SK-N-SH (cell line): ENCODE measurements at regions not wholly inside any gene's neighbourhood (a gene's known extent, or its start where the extent isn't known, plus 50 kb on each side); places are given as distances from the start of the nearest gene placed in this dataset.

ENCODE experiments used
- CTCF ChIA-PET: fragments of 300-600, 350-600 bp; formaldehyde crosslinking; extraction: SDS; loops from one replicate; lab custom pipeline; 2021; lab: Yijun Ruan, JAX
- POLR2A ChIA-PET: fragments of 350-600 bp; sonication (Branson Sonifier 250); formaldehyde crosslinking; extraction: SDS; loops from one replicate; lab custom pipeline; 2020; ENCODE audit warnings: antibody characterized with exemption, inconsistent platforms; lab: Yijun Ruan, JAX
- DNase-seq: peaks from one replicate; pipeline ENCODE4 v3.0.0; 2012
- H2AFZ ChIP-seq: fragments of 200-600 bp; sonication (generic); 2 replicates; pipeline ENCODE4 v1.8.1; 2016; ENCODE audit warnings: antibody characterized with exemption, mild to moderate bottlenecking, low read depth
- H3F3A ChIP-seq: fragments of 200-600 bp; sonication (generic); replicated peaks from 2 replicates; pipeline ENCODE3; 2016; ENCODE audit warnings: antibody characterized with exemption, mild to moderate bottlenecking; ENCODE audit not compliant: insufficient read depth
- H3K27ac ChIP-seq, 2 experiments: fragments of 200-500 bp in 1 of 2; fragments of 200-600 bp in 1 of 2; sonication (Bioruptor generic) in 1 of 2; sonication (generic), shearing (Covaris generic) in 1 of 2; 2 replicates each; pipeline versions ENCODE4 v1.5.1 to v1.6.1; 2014 to 2016; ENCODE audit warnings: low read depth in 2 of 2, inconsistent platforms in 1 of 2, low read length in 1 of 2, mild to moderate bottlenecking in 1 of 2, mixed read lengths in 1 of 2
- H3K27me3 ChIP-seq: fragments of 200-600 bp; sonication (generic), shearing (Covaris generic); 2 replicates; pipeline ENCODE4 v1.6.1; 2016; ENCODE audit warnings: mixed run types; ENCODE audit not compliant: insufficient read depth
- H3K36me3 ChIP-seq, 2 experiments: fragments of 200-500 bp in 1 of 2; fragments of 200-600 bp in 1 of 2; sonication (Bioruptor generic) in 1 of 2; sonication (generic) in 1 of 2; replicated peaks in 1 of 2; 2 replicates each; pipeline versions ENCODE3 to v1.5.1; 2014 to 2016; ENCODE audit warnings: low read length in 1 of 2, mild to moderate bottlenecking in 1 of 2; ENCODE audit not compliant: insufficient read depth in 2 of 2, control insufficient read depth in 1 of 2
- H3K4me1 ChIP-seq, 2 experiments: fragments of 200-500 bp in 1 of 2; fragments of 200-600 bp in 1 of 2; sonication (Bioruptor generic) in 1 of 2; sonication (generic), shearing (Covaris generic) in 1 of 2; 2 replicates each; pipeline versions ENCODE4 v1.5.1 to v1.6.1; 2014 to 2016; ENCODE audit warnings: low read depth in 1 of 2, low read length in 1 of 2, mixed run types in 1 of 2; ENCODE audit not compliant: insufficient read depth in 2 of 2, control insufficient read depth in 1 of 2
- H3K4me2 ChIP-seq: fragments of 200-600 bp; sonication (generic), shearing (Covaris generic); 2 replicates; pipeline ENCODE4 v1.6.1; 2017; ENCODE audit warnings: mixed run types
- H3K4me3 ChIP-seq, 2 experiments: fragments of 200-500 bp in 1 of 2; fragments of 200-600 bp in 1 of 2; sonication (Bioruptor generic) in 1 of 2; sonication (generic), shearing (Covaris generic) in 1 of 2; 2 replicates each; pipeline versions ENCODE4 v1.5.1 to v1.8.1; 2014 to 2016; ENCODE audit warnings: low read depth in 2 of 2, inconsistent platforms in 1 of 2, low read length in 1 of 2, mild to moderate bottlenecking in 1 of 2, mixed read lengths in 1 of 2, moderate library complexity in 1 of 2
- H3K79me2 ChIP-seq: fragments of 200-600 bp; sonication (generic); 2 replicates; pipeline ENCODE4 v1.8.1; 2017; ENCODE audit warnings: mild to moderate bottlenecking; ENCODE audit not compliant: insufficient read depth
- H3K9ac ChIP-seq: fragments of 200-600 bp; sonication (generic); 2 replicates; pipeline ENCODE4 v1.6.1; 2017; ENCODE audit warnings: mixed run types
- H3K9me2 ChIP-seq: fragments of 200-600 bp; sonication (generic); 2 replicates; pipeline ENCODE4 v1.6.1; 2017; ENCODE audit warnings: mixed run types
- H3K9me3 ChIP-seq: fragments of 200-600 bp; sonication (generic); 2 replicates; pipeline ENCODE4 v1.6.1; 2017; ENCODE audit warnings: mixed run types, mild to moderate bottlenecking, moderate library complexity
- H4K20me1 ChIP-seq: fragments of 200-600 bp; sonication (generic); 2 replicates; pipeline ENCODE4 v1.6.1; 2017; ENCODE audit warnings: mild to moderate bottlenecking, mixed run types; ENCODE audit not compliant: insufficient read depth
- CHD2 ChIP-seq: fragments of 150-350 bp; IDR thresholded peaks from 2 replicates; pipeline ENCODE4 v1.6.1; 2018; ENCODE audit warnings: low read length; ENCODE audit not compliant: partially characterized antibody
- CTCF ChIP-seq: fragments of 200-600 bp; sonication (generic); IDR thresholded peaks from 2 replicates; pipeline ENCODE4 v1.6.1; 2017; ENCODE audit warnings: antibody characterized with exemption, mild to moderate bottlenecking, moderate library complexity
- EP300 ChIP-seq, 2 experiments: IDR thresholded peaks; 2 replicates each; pipeline versions ENCODE4 v1.4.0 to v1.6.1; 2012; ENCODE audit warnings: borderline replicate concordance in 1 of 2, low read depth in 1 of 2, low read length in 1 of 2
- FOXM1 ChIP-seq: IDR thresholded peaks from 2 replicates; pipeline ENCODE4 v1.4.0; 2012; ENCODE audit warnings: low read depth, mild to moderate bottlenecking
- GATA2 ChIP-seq: sonication (generic); formaldehyde crosslinking; IDR thresholded peaks from 2 replicates; pipeline ENCODE4 v1.5.0; 2020; ENCODE audit warnings: mild to moderate bottlenecking, missing genetic modification reagents
- MEF2A ChIP-seq: IDR thresholded peaks from 2 replicates; pipeline ENCODE4 v1.4.0; 2012; ENCODE audit warnings: low read depth, borderline replicate concordance
- NRF1 ChIP-seq: IDR thresholded peaks from 2 replicates; pipeline ENCODE4 v1.6.1; 2012; ENCODE audit warnings: low read depth, mild to moderate bottlenecking, low read length
- PBX3 ChIP-seq: IDR thresholded peaks from 2 replicates; pipeline ENCODE4; 2012
- RAD21 ChIP-seq: IDR thresholded peaks from 2 replicates; pipeline ENCODE4 v1.6.1; 2012; ENCODE audit warnings: mild to moderate bottlenecking, low read length
- REST ChIP-seq: IDR thresholded peaks from 2 replicates; pipeline ENCODE4 v1.6.1; 2012; ENCODE audit warnings: mild to moderate bottlenecking, low read depth, low read length, moderate library complexity
- RFX5 ChIP-seq: IDR thresholded peaks from 2 replicates; pipeline ENCODE4 v1.6.1; 2012; ENCODE audit warnings: mild to moderate bottlenecking, improper control_type of control experiment, low read length
- RXRA ChIP-seq: IDR thresholded peaks from 2 replicates; pipeline ENCODE4 v1.4.0; 2012; ENCODE audit warnings: low read depth, mild to moderate bottlenecking, borderline replicate concordance
- SIN3A ChIP-seq: IDR thresholded peaks from 2 replicates; pipeline ENCODE4 v1.6.1; 2012; ENCODE audit warnings: low read depth, mild to moderate bottlenecking, low read length, moderate library complexity, borderline replicate concordance
- SMC3 ChIP-seq: IDR thresholded peaks from 2 replicates; pipeline ENCODE4 v1.6.1; 2012; ENCODE audit warnings: low read depth, low read length, improper control_type of control experiment
- TEAD4 ChIP-seq: IDR thresholded peaks from 2 replicates; pipeline ENCODE4 v1.4.0; 2012; ENCODE audit warnings: mild to moderate bottlenecking, borderline replicate concordance; ENCODE audit not compliant: insufficient read depth
- YY1 ChIP-seq: IDR thresholded peaks from 2 replicates; pipeline ENCODE4 v1.4.0; 2012; ENCODE audit warnings: low read depth, mild to moderate bottlenecking
- WGBS: methylation state at CpG from one replicate; pipeline ENCODE4 v1.1.6; 2017; ENCODE audit warnings: low lambda C conversion rate; 5-methylcytosine and 5-hydroxymethylcytosine counted together
- TF ChIP-seq, protein P1 (sequence below): fragments of 150-350 bp; IDR thresholded peaks from 2 replicates; pipeline ENCODE4 v1.6.1; 2017; ENCODE audit warnings: antibody characterized with exemption, low read length, low read depth, borderline replicate concordance
- TF ChIP-seq, protein P2 (sequence below): fragments of 150-350 bp; IDR thresholded peaks from 2 replicates; pipeline ENCODE4 v1.6.1; 2016; ENCODE audit warnings: mild to moderate bottlenecking, low read depth, low read length

GRCh38 chr2:204108330-204108751 lies 171.8 kb downstream of the ICOS start:
- Histone ChIP-seq H3K27me3 (no peaks in the 10 kb centered on the region; the same call in 1 of the 2 replicates), H3K9me2 (no peaks in the 10 kb centered on the region), H3K79me2 (no peaks in the 10 kb centered on the region), H4K20me1 (no peaks in the 10 kb centered on the region), H3K4me2 (no peak overlapping the region), H3K27ac (peak overlapping the region in 1 of 2 experiments; percentile 39; a peak in 2 of 4 replicates), H2AFZ (no peak overlapping the region), H3K4me3 (no peak overlapping the region), H3F3A (no peaks in the 10 kb centered on the region), H3K9me3 (no peaks in the 10 kb centered on the region), H3K4me1 (peaks cover 0 to 20% of the 10 kb centered on the region in 2 experiments; a peak in 3 of 4 replicates), H3K36me3 (no peaks in the 10 kb centered on the region), H3K9ac (no peak overlapping the region)
- DNase-seq = peak; percentile 73
- TF ChIP-seq NRF1 (no peak), CHD2 (peak; percentile 40), CTCF (peak; percentile 17; the same call in 1 of the 2 replicates), GATA2 (CRISPR knock-in tag) (no peak), RAD21 (peak; percentile 74), EP300 (IDR thresholded peaks at IDR 0.05; ENCODE audit: borderline replicate concordance in 1 of 2, low read depth in 1 of 2, low read length in 1 of 2) (no peak)
- ChIA-PET CTCF (interaction anchor here (0.7 to 2.0 kb wide), 6 partner anchors 25 to 1568 kb away, joined by 3 to 7 read pairs (median 4); no protein-coding TSS in a partner anchor), POLR2A (no interaction called here)
- 30% methylated on average over 3 of the region's 3 CpGs for WGBS

DNA sequence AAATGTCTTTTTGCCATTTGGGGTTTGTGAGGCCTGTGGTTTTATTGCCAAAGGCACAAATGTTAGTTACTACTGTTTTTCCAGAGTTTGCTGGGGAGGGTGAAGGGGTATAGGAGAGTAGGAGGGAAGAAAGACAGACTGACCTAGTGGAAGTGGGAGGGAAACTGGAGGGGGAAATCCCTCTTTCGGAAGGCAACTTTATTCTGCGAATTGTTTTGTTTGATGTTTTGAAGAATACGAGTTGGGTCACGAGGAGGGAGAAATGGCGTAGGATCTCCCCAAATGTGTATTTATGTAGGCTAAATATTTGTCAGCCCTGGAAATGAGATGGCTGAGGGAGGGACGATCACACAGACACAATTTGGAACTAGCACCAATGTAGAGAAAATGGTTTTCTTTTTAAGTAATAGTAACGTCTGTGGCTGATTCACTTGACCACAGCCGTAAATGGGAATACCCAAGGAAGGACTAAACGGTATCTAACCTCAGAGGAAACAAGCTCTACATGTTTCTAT lies 172.3 kb downstream of the ICOS start:
- no peak overlapping the region for H2AFZ ChIP-seq
- H3F3A ChIP-seq = no peaks in the 10 kb centered on the region
- H3K4me3 ChIP-seq = no peak overlapping the region
- DNase-seq = no peak
- POLR2A ChIA-PET = no interaction called here
- H3K9ac ChIP-seq = no peak overlapping the region
- H3K9me2 ChIP-seq = no peaks in the 10 kb centered on the region
- H3K27me3 ChIP-seq = no peaks in the 10 kb centered on the region; the same call in 1 of the 2 replicates
- H3K36me3 ChIP-seq = no peaks in the 10 kb centered on the region
- 74% methylated on average over 9 of the region's 9 CpGs for WGBS
- H3K9me3 ChIP-seq = no peaks in the 10 kb centered on the region
- CTCF ChIA-PET = interaction anchor here (0.7 to 2.0 kb wide), 6 partner anchors 25 to 1567 kb away, joined by 3 to 7 read pairs (median 4); no protein-coding TSS in a partner anchor
- no peaks in the 10 kb centered on the region for H3K79me2 ChIP-seq
- H4K20me1 ChIP-seq = no peaks in the 10 kb centered on the region
- H3K4me2 ChIP-seq = no peak overlapping the region
- TF ChIP-seq SMC3 (no peak), RXRA (no peak), GATA2 (CRISPR knock-in tag) (no peak), PBX3 (no peak), REST (no peak), TEAD4 (no peak), RAD21 (no peak), SIN3A (no peak), FOXM1 (no peak), MEF2A (no peak), RFX5 (no peak), YY1 (no peak)
- TF ChIP-seq, protein P1, sequence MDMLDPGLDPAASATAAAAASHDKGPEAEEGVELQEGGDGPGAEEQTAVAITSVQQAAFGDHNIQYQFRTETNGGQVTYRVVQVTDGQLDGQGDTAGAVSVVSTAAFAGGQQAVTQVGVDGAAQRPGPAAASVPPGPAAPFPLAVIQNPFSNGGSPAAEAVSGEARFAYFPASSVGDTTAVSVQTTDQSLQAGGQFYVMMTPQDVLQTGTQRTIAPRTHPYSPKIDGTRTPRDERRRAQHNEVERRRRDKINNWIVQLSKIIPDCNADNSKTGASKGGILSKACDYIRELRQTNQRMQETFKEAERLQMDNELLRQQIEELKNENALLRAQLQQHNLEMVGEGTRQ = no peak
- TF ChIP-seq, protein P2, sequence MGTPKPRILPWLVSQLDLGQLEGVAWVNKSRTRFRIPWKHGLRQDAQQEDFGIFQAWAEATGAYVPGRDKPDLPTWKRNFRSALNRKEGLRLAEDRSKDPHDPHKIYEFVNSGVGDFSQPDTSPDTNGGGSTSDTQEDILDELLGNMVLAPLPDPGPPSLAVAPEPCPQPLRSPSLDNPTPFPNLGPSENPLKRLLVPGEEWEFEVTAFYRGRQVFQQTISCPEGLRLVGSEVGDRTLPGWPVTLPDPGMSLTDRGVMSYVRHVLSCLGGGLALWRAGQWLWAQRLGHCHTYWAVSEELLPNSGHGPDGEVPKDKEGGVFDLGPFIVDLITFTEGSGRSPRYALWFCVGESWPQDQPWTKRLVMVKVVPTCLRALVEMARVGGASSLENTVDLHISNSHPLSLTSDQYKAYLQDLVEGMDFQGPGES = no peak
- peak overlapping the region in 1 of 2 experiments; percentile 39; a peak in 2 of 4 replicates for H3K27ac ChIP-seq
- H3K4me1 ChIP-seq = peaks cover 0 to 20% of the 10 kb centered on the region in 2 experiments; a peak in 3 of 4 replicates
